OCI-LY1 (cell line): ENCODE measurements at regions not wholly inside any gene's neighbourhood (a gene's known extent, or its start where the extent isn't known, plus 50 kb on each side); places are given as distances from the start of the nearest gene placed in this dataset.

Experiments
- H2AFZ ChIP-seq: fragments of 200-600 bp; sonication (generic), shearing (Covaris generic); 2 replicates; pipeline ENCODE4 v1.6.0; 2014; ENCODE audit warnings: antibody characterized with exemption, mild to moderate bottlenecking, low read length
- H3F3A ChIP-seq: fragments of 200-600 bp; sonication (generic), shearing (Covaris generic); 2 replicates; pipeline ENCODE4 v1.6.0; 2014; ENCODE audit warnings: mild to moderate bottlenecking, antibody characterized with exemption, low read length, moderate library complexity; ENCODE audit not compliant: insufficient read depth
- H3K27ac ChIP-seq: fragments of 200-600 bp; sonication (generic); 2 replicates; pipeline ENCODE4 v1.5.1; 2014; ENCODE audit warnings: low read length, mixed run types, mild to moderate bottlenecking, low read depth; ENCODE audit not compliant: poor library complexity, severe bottlenecking
- H3K27me3 ChIP-seq: fragments of 200-600 bp; sonication (generic); 2 replicates; pipeline ENCODE4 v1.6.0; 2014; ENCODE audit warnings: antibody characterized with exemption, mild to moderate bottlenecking, low read length, moderate library complexity; ENCODE audit not compliant: insufficient read depth
- H3K36me3 ChIP-seq: fragments of 200-600 bp; sonication (generic); 2 replicates; pipeline ENCODE4 v1.6.1; 2014; ENCODE audit warnings: mild to moderate bottlenecking, antibody characterized with exemption, low read length, moderate library complexity, mixed read lengths; ENCODE audit not compliant: insufficient read depth
- H3K4me1 ChIP-seq: fragments of 200-600 bp; sonication (generic); 2 replicates; pipeline ENCODE4 v1.5.1; 2014; ENCODE audit warnings: mild to moderate bottlenecking, low read length, moderate library complexity; ENCODE audit not compliant: insufficient read depth, severe bottlenecking
- H3K4me2 ChIP-seq: fragments of 200-600 bp; sonication (generic), shearing (Covaris generic); 2 replicates; pipeline ENCODE4 v1.6.1; 2014; ENCODE audit warnings: low read length
- H3K4me3 ChIP-seq: fragments of 200-600 bp; sonication (generic); 2 replicates; pipeline ENCODE4 v1.5.1; 2014; ENCODE audit warnings: low read length, low read depth, mild to moderate bottlenecking, mixed read lengths; ENCODE audit not compliant: poor library complexity, severe bottlenecking
- H3K79me2 ChIP-seq: fragments of 200-600 bp; shearing (Covaris generic); 2 replicates; pipeline ENCODE4 v1.6.1; 2016; ENCODE audit warnings: mixed run types, low read length, mixed read lengths; ENCODE audit not compliant: insufficient read depth
- H3K9ac ChIP-seq: fragments of 200-600 bp; sonication (generic), shearing (Covaris generic); 2 replicates; pipeline ENCODE4 v1.6.1; 2014; ENCODE audit warnings: mild to moderate bottlenecking, low read length, mixed read lengths
- H3K9me2 ChIP-seq: fragments of 200-600 bp; sonication (generic), shearing (Covaris generic); 2 replicates; pipeline ENCODE4 v1.6.1; 2014; ENCODE audit warnings: low read depth, mild to moderate bottlenecking, low read length, mixed read lengths
- H3K9me3 ChIP-seq: fragments of 200-600 bp; shearing (Covaris generic); 2 replicates; pipeline ENCODE4 v1.6.1; 2014; ENCODE audit warnings: low read length, mixed read lengths
- H4K20me1 ChIP-seq: fragments of 200-600 bp; sonication (generic), shearing (Covaris generic); 2 replicates; pipeline ENCODE4 v1.6.0; 2016; ENCODE audit warnings: mild to moderate bottlenecking, low read length; ENCODE audit not compliant: insufficient read depth
- EZH2 ChIP-seq: fragments of 200-600 bp; sonication (generic), shearing (Covaris generic); IDR thresholded peaks from 2 replicates; pipeline ENCODE4 v1.8.0; 2017; ENCODE audit warnings: borderline replicate concordance, mixed run types, mild to moderate bottlenecking, antibody characterized with exemption, low read length, moderate library complexity, mixed read lengths
- TF ChIP-seq, protein P1 (sequence below): fragments of 200-600 bp; sonication (generic), shearing (Covaris generic); IDR thresholded peaks from 2 replicates; pipeline ENCODE4 v1.5.1; 2017; ENCODE audit warnings: mild to moderate bottlenecking, antibody characterized with exemption, low read length, moderate library complexity, mixed read lengths

DNA sequence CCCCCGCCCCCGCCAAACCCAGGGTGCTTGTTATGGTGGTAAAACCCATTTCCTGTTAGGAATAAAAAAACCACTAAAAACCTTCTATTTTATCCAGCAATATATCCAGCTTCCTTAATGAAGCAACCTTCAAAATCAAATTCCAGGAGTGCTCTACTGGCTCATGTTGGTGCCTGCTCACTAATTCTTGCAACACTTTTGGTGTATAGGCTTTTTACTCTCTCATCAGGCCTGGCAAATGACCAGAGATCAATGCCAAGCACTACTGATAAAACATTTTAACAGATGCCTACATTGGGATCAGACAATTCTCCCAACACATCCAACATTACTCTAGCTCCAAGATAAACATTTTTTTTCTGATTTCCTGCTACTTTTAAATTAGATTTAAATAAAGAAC lies 312.4 kb downstream of the KCNJ3 start:
- no peaks in the 10 kb centered on the region for H3K9me2 ChIP-seq
- H3K9ac ChIP-seq = no peak overlapping the region
- no peaks in the 10 kb centered on the region for H3K9me3 ChIP-seq
- H3K4me2 ChIP-seq = no peak overlapping the region
- no peak overlapping the region for H3K27ac ChIP-seq
- H3K27me3 ChIP-seq = no peaks in the 10 kb centered on the region
- no peaks in the 10 kb centered on the region for H3K36me3 ChIP-seq
- no peaks in the 10 kb centered on the region for H3K79me2 ChIP-seq
- no peaks in the 10 kb centered on the region for H3F3A ChIP-seq
- no peak overlapping the region for H2AFZ ChIP-seq
- no peak overlapping the region for H3K4me3 ChIP-seq
- H3K4me1 ChIP-seq = no peaks in the 10 kb centered on the region
- no peaks in the 10 kb centered on the region for H4K20me1 ChIP-seq
- TF ChIP-seq, protein P1, sequence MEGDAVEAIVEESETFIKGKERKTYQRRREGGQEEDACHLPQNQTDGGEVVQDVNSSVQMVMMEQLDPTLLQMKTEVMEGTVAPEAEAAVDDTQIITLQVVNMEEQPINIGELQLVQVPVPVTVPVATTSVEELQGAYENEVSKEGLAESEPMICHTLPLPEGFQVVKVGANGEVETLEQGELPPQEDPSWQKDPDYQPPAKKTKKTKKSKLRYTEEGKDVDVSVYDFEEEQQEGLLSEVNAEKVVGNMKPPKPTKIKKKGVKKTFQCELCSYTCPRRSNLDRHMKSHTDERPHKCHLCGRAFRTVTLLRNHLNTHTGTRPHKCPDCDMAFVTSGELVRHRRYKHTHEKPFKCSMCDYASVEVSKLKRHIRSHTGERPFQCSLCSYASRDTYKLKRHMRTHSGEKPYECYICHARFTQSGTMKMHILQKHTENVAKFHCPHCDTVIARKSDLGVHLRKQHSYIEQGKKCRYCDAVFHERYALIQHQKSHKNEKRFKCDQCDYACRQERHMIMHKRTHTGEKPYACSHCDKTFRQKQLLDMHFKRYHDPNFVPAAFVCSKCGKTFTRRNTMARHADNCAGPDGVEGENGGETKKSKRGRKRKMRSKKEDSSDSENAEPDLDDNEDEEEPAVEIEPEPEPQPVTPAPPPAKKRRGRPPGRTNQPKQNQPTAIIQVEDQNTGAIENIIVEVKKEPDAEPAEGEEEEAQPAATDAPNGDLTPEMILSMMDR = no peak
- no peak for TF ChIP-seq EZH2

DNA sequence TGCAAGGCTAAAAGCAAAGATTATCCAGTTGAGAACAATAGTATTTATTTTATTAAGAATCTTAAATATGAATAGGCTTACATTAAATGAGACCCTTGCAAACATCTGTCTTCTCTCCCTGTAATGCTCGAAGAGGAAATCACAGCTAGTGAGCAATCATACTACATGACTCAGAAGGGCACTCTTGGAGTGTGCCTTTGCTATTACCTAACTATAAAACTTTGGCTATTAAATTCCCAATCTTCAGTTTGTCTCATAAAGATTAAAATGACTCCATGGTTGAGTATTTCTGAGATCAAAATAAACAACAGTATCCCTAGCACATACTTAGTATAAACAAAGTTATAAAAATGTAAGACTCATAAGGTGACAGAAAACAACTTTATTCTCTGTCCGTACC lies 296.9 kb downstream of the KCNJ3 start:
- no peak overlapping the region for H3K27ac ChIP-seq
- peaks cover 5% of the 10 kb centered on the region for H3K4me1 ChIP-seq
- peak overlapping the region; percentile 16; the same call in 1 of the 2 replicates for H2AFZ ChIP-seq
- H3K9me2 ChIP-seq = no peaks in the 10 kb centered on the region
- TF ChIP-seq, protein P1 = no peak
- TF ChIP-seq EZH2 = no peak
- no peak overlapping the region for H3K4me2 ChIP-seq
- no peaks in the 10 kb centered on the region for H3K36me3 ChIP-seq
- no peaks in the 10 kb centered on the region for H3K27me3 ChIP-seq
- no peak overlapping the region for H3K4me3 ChIP-seq
- no peak overlapping the region for H3K9ac ChIP-seq
- no peaks in the 10 kb centered on the region for H3K79me2 ChIP-seq
- no peaks in the 10 kb centered on the region for H4K20me1 ChIP-seq
- no peaks in the 10 kb centered on the region for H3K9me3 ChIP-seq
- H3F3A ChIP-seq = no peaks in the 10 kb centered on the region

DNA sequence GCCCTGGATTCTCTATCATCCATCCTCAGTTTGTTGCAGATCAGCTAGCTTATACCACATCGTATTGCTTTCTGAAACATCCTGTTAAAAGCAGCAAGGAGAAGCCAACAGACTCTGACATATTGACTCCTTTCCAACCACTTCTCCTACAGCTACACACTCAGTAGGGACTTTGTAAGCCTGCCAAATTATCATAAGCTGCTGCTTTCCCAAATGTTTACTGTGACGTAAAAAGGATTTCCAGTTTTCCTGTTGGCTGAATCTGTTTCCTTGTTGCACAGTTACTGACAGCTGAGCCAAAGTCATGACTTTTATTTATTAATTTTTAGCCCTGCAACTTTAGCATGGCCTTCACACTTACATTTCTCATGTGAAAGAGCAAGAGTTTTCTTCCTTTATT lies 294.3 kb downstream of the KCNJ3 start:
- Histone ChIP-seq H3K4me3 (no peak overlapping the region), H3K4me1 (peaks cover 5% of the 10 kb centered on the region), H3K9me3 (no peaks in the 10 kb centered on the region), H3F3A (no peaks in the 10 kb centered on the region), H3K27me3 (no peaks in the 10 kb centered on the region), H2AFZ (peak overlapping the region; percentile 90; the same call in 1 of the 2 replicates), H4K20me1 (no peaks in the 10 kb centered on the region), H3K9ac (peak overlapping the region; percentile 6; the same call in 1 of the 2 replicates), H3K4me2 (no peak overlapping the region; the same call in 1 of the 2 replicates), H3K9me2 (no peaks in the 10 kb centered on the region), H3K79me2 (no peaks in the 10 kb centered on the region), H3K27ac (peak overlapping the region; percentile 10), H3K36me3 (no peaks in the 10 kb centered on the region)
- TF ChIP-seq EZH2 = no peak
- TF ChIP-seq, protein P1 = no peak
